ENCODE measurements at regions not wholly inside any gene's neighbourhood (a gene's known extent, or its start where the extent isn't known, plus 50 kb on each side); places are given as distances from the start of the nearest gene placed in this dataset.
"Not testable (repeated sequence)": the region's sequence is repeated elsewhere in the genome, so short reads cannot be mapped to it uniquely, and the experiment has no call there.

DNA sequence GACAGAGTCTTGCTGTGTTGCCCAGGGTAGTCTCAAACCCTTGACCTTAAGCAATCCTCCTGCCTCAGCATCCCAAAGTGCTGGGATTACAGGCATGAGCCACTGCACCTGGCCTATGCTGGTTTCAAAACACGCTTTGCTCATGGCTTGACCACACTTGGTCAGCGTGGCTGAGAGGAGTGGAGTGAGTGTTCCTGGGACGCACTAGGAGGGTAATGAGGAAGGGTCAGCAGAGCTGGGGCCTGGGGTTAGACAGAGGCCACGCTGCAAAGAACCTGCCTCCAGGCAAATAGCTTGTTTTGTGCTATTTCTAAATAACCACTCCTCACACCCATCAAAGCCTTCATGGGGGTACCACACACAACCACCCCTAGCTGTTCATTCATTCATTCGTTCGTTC is 77.9 kb upstream of the TOX2 start:
- no peak for DNase-seq

GRCh38 chr20:43835944-43836508 is 78.6 kb upstream of the TOX2 start:
- DNase-seq, result no peak

DNA sequence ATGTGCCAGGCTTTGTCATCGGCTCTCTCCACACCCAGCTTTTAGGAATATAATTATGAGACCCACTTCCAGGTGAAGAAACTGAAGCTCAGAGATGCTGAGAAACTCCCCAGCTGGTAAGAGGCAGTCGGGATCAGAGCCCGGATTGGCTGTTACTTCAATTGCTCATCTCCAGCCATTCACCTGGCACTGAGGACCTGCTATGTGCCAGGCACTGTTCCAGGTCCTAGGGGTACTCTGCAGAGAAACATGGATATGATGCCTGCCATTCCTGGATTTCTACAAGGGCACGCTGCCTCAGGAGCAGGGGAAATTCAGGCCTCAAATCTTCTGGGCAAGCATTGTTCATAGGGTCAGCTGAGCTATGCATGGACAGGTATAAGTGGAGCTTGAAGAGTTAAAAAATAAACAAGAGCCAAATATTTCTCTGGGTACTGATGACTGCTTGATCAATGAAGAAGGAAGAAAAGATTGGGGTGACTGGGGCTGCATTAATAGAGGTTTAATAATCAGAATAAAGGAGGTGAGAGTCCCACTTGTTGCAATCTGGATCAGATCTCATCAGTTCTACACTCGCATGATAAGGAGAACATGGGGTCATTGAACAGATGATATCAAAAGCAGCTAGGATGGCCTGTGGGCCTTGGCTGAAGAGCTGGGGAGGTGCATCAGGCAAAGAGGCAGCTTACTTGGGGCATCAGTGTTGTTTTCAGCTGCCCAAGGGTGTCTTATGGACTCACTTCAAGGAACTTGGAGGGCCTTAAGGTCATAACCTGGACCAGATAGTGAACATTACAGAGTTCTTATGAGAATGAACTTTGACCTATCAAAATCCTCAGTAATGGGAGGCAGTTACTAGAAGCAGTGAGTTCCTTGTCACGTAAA is 80.9 kb upstream of the TOX2 start:
- no peak for DNase-seq

DNA sequence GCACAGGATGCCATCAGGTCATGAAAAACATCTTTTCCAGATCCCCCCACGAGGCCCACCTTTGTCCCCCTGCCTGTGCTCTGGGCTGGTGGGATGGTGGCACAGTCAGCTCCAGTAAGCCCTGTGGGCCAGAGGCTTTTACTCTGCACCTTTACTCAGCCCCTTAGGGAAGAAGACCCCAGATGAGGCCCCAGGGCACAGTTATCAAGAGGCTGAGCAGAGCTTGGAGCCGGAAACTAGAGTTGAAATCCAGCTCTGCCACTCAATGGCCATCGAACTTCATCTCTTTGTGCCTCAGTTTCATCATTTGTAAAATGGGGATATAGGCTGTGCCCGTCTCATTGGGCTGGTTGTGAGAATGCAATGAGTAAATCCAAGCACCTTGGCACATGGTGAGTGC is 81.7 kb upstream of the TOX2 start:
- DNase-seq, result no peak

DNA sequence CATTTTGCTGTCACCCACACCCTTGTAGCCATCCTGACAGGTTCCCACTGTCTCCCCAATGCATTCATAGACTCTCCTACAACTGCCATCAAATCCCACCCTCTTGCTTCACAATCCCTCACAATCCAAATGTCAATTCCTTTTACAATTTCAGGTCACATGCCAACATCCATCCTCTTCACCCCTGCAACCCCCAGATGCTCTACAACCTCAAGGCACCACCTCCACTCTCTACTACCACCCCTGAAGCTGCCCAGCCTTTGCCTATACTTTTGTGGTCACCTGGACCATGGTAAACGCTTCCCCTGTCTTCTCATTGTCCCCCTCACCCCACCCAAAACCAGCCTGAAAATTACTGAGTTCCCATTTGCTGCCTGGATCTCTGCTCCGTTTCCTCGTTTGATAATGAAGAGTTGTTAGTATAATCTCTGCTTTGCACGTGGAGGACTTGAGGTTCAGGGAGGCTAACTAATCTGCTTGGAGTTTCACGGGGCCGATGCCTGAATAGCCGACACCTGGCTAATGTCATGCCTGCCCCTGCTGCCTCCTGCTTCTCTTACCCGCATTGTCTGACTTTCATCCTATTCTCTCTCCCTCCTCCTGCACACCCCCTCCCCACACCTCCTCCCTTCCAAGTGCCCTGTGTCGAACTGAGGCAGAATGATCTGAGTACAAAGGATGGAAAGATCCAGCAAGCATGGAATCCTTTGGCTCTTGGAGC is 82.4 kb upstream of the TOX2 start:
- DNase-seq, result no peak

DNA sequence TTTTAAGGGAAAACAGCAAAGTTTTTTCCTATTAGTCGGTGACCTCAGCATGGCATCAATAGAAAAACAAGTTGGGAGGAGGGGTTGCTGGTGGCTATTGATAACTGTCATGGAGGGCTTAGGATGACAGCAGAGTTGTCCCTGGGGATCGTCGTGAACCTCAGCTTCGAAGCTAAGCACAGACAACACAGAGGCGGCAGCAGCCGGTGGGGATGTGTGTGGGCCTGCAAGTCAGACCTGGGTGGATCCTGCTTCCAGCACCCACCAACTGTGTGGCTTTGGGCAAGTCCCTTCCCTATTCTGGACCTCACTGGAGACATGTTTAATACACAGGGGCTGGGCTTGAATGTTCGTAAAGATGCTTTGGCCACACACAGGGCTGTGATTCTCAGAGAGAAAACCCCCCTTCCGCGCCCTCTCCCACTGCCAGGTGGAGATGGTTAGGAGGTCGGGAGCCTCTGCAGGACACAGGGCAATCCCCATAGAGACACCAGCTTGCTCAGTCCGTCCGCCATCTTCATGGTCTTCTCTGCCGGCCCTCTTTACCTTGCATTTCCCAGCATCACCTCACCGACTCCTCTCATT is 83.1 kb upstream of the TOX2 start:
- DNase-seq, result no peak

DNA sequence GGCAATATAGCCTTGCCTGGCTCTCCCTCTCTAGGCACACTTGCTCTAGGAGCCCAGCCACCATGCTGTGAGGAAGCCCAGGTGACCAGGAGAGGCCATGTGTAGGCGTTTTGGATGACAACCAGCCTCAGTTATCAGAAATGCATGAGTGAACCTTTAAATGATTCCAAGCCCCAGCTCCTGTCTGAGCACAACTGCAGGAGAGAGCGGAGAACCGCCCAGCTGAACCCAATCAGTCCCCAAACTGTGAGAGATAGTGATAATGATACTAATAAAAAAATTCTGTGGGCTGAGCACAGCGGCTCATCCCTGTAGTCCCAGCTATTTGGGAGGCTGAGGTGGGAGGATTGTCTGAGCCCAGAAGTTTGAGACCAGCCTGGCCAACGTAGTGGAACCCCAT is 83.8 kb upstream of the TOX2 start:
- no peak for DNase-seq

DNA sequence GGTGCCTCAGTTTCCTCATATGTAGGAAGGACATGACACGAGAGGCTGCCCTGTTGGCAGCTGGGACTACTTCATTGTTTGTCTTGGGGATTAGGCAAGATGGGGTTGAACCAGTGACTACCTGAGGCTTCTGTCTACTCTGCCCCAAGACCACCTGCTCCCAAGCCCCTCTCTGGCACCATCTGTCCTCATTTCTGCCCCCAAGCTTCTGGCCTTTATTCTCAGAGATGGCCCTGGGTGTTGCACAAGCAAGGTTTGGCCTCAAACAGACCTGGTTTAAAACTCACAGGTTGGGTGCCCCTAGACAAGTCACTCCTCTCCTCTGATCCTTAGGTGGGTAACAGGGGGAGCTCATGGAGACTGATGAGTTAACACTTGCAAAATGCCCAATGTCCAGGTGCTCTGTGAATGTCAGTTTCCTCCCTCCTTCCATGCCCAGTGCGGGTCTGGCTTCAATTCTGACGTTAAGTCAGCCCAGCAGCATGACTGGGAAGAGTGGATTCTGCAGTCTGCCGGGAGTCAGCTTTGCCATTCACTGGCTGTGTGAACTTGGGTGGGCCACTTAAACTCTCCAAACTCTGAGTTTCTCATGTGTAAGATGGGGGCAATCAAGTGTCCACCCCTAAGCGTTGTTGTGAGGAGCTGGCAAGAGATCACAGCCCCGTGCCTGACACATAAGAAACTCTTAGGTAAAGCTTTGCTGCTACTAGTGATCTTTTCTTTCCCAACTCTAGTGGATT is 84.5 kb upstream of the TOX2 start:
- DNase-seq, result no peak

DNA sequence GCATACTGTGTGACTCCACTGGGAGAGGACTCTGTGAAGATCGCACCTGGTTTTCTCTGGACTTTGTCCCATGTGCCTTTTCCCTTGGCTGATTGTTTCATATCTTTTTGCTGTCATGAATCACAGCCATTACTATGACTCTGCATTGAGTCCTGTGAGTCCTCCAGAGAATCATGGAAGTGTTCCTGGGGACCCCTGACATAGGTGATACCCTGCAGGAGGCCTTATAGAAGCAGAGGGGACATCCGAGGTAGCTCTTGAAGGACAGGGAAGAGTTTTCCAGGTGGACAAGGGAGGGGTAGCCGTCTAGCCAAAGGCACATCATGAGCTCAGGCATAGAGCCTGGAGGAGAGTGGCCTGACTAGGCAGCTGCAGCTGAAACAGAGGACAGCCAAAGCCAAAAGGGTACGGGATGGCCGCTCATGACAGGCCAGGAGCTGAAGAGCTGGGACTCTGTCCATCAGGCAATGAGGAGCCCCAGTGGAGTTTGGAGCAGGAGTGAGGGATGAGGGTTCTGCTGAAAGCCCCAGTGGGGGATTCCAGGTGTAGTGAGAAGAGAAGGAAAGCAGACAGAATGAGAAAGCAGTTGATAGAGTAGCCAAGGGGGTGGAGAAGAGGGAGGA is 86.6 kb upstream of the TOX2 start:
- no peak for DNase-seq

DNA sequence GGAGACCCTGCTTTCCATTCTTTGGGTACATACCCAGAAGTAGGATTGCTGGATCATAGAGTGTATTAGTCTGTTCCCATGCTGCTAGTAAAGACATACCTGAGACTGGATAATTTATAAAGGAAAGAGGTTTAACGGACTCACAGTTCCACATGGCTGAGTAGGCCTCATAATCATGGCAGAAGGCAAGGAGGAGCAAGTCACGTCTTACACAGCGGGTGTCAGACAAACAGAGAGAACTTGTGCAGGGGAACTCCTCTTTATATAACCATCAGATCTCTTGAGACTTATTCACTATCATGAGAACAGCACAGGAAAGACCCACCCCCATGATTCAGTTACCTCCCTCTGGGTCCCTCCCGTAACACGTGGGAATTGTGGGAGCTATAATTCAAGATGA is 87.7 kb upstream of the TOX2 start:
- DNase-seq, result not testable (repeated sequence)

- no peak for DNase-seq
Observed at GRCh38 chr20:43825581-43825980, 89.1 kb upstream of the TOX2 start.

DNA sequence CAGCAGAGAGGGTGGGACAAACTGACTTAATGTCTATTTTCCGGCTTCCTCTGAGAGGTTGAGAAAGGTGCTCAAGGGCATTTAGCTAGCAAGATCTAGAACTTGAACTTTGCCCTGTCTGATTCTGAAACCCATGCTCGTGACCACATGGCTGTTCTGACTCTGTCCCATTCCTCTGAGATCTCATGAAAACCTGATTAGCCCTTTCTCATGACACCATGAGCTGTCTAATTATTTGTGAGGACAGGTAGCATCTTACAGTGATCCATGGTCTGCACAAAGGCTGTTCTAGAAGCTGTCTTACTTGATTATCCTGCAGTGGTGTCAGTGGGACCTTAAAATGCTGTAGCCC is 89.6 kb upstream of the TOX2 start:
- DNase-seq, result no peak

DNA sequence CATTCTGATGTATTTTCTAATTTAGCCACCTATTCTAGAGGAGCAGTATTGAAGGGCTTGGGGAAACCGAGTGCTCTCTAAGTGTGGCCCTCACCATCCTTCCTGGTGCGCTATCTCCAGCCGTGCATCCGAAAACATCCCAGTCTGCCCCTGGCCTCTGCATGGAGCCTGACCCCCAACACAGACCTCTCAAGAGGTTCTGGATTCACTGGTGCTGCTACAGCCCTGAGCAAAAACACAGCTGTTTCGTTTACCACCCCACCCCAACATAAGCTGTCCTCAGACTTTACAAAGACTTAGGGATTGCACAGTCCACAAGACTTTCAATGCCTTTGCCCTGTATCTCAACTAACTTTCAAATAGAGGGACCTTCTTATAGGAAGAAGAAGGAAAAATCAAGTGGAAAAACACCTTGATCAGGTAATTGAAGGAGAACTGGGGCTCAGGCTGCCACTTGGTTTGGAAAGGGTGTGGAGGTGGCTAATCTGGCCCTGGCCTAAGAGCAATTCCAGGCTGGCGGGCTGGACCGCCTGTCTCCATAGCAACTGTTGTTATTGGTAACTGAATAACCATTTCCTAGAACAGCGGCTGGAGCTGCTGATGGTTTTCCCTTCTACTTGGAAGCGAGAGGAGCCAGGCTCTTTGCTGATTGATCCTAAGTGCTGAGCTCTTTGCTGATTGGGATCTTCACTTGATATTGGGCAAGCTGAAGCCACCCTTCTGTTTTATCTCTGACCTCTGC is 90.2 kb upstream of the TOX2 start:
- DNase-seq, result peak; percentile 51

DNA sequence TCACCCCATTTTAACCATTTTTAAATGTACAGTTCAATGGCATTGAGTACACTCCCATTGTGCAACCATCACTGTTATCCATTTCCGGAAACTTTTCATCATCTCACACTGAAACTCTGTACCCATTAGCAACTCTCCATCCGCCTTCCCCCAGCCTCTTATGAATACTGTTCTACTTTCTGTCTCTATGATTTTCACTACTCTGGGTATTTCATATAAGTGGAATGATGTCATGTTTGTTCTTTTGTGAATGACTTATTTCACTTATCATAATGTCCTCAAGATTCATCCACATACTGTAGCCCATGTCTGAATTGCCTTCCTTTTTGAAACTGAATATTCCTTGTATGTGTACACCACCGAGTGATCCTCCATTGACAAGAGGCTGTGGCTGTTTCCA is 92.9 kb upstream of the TOX2 start:
- no peak for DNase-seq

DNA sequence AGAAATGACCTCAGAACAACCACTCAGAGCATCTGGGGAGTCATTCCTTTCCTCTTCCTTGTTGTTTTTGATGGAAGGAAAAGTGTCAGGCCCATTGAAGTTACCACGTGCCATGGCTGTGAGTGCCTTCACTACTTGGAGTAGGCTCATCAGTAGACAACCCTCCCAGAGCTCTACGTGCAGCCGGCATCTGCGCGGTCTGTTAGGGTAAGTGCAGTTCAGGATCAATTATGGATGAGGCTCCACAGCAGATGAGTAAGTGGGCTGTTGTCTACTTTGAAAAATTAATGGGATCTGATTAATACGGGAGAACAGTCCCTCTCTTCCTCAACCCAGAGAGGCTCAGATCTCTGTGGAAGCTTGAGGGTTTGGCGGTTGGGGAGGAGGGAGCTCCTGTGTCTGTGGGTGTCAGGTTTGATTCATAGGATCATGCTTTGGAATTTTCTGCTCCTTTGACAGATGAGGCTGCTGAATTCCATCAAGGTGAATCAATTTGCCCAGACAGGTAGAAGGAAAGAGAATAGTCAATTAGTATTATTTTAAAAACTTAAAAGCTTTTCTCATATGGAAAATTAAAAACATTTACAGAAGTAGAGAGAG is 93.8 kb upstream of the TOX2 start:
- DNase-seq, result no peak

- DNase-seq, result no peak
Observed at GRCh38 chr20:43812216-43812615, 85.4 kb upstream of the GTSF1L start.

DNA sequence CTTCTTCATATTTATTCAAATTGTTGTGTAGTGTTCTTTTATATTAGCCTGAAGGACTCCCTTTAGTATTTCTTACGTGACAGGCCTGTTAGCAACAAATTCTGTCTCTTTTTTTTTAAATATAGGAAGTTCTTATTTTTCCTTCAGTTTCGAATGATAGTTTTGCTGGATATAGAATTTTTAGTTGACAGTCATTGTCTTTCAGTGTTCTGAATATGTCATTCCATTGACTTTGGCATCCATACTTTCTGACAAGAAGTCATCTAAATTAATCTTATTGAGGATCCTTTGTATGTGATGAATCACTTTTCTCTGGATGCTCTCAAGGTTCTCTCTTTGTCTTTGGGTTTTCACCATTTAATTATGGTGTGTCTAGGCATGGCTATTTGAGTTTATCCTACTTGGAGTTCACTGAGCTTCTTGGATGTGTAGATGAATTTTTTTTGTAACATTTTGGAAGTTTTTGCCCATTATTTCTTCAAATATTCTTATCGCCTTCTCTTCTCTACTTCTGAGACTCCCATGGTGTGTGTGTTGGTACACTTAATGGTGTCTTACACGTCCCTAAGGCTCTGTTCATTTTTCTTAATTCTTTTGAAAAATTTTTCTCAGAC is 82.5 kb upstream of the GTSF1L start:
- no peak for DNase-seq

- no peak for DNase-seq
Observed at GRCh38 chr20:43804781-43805180, 78.0 kb upstream of the GTSF1L start.

DNA sequence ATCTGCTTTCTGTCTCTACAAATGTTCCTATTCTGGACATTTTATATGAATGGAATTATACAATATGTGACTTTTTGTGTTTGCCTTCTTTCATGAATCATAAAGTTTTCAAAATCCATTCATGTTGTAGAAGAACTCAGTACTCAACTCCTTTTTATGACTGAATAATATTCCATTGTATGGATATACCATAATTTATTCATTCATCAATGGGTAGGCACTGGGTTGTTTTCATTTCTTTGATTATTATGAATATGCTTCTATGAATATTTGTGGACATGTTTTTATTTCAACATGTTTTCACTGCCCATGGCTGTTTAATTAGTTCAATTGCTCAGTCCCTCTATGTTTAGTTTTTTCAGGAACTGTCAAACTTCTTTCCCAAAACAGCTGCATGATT is 76.5 kb upstream of the GTSF1L start:
- DNase-seq, result no peak

- no peak for DNase-seq
Observed at GRCh38 chr20:43800186-43800585, 73.4 kb upstream of the GTSF1L start.

Measured in tongue (tissue), 1 donor.